ENCODE measurements at regions not wholly inside any gene's neighbourhood (a gene's known extent, or its start where the extent isn't known, plus 50 kb on each side); places are given as distances from the start of the nearest gene placed in this dataset.

GRCh38 chr6:84408028-84408427, 180.6 kb upstream of the CEP162 start:
- TF ChIP-seq CTCF (IDR thresholded peaks at IDR 0.05) (no peak), POLR2A (IDR thresholded peaks at IDR 0.05) (no peak)

Measured in stomach (tissue), 4 donors.